Gastroesophageal sphincter (tissue), 4 donors: ENCODE measurements at regions not wholly inside any gene's neighbourhood (a gene's known extent, or its start where the extent isn't known, plus 50 kb on each side); places are given as distances from the start of the nearest gene placed in this dataset.

ENCODE experiments used
- ATAC-seq: fragments of 150-250 bp; one replicate; pipeline ENCODE4 v1.9.1; 2016; ENCODE audit warnings: mild to moderate bottlenecking, moderate library complexity
- H3K27ac ChIP-seq, 4 donors: fragments of 200-600 bp; sonication (generic) in 3 of 4; 1 replicate in 3 of 4; 2 replicates in 1 of 4; pipeline ENCODE4 v1.5.1; 2016 to 2019
- H3K27me3 ChIP-seq: fragments of 200-600 bp; sonication (generic); one replicate; pipeline ENCODE4 v1.5.1; 2019
- H3K36me3 ChIP-seq, 2 donors: fragments of 200-600 bp; sonication (generic); one replicate each; pipeline ENCODE4 v1.5.1; 2019; ENCODE audit warnings: control low read depth in 1 of 2
- H3K4me1 ChIP-seq, 3 donors: fragments of 200-600 bp; sonication (generic); 1 replicate in 2 of 3; 2 replicates in 1 of 3; pipeline ENCODE4 v1.5.1; 2016 to 2019; ENCODE audit warnings: control low read depth in 2 of 3
- H3K4me3 ChIP-seq, 2 donors: fragments of 200-600 bp; sonication (generic); one replicate each; pipeline ENCODE4 v1.5.1; 2019; ENCODE audit warnings: mild to moderate bottlenecking in 1 of 2, moderate library complexity in 1 of 2
- H3K9me3 ChIP-seq, 3 donors: fragments of 200-600 bp; sonication (generic); one replicate each; pipeline ENCODE4 v1.5.1; 2017 to 2019; ENCODE audit warnings: control low read depth in 2 of 3
- EP300 ChIP-seq: sonication (generic); formaldehyde crosslinking; IDR thresholded peaks from one replicate; pipeline ENCODE4 v1.6.1; 2017; ENCODE audit warnings: antibody characterized with exemption, mild to moderate bottlenecking
- POLR2A ChIP-seq, 2 donors: fragments of 450-650 bp; IDR thresholded peaks; one replicate each; pipeline ENCODE4 v1.6.1; 2017; ENCODE audit warnings: antibody characterized with exemption in 2 of 2, mild to moderate bottlenecking in 2 of 2, moderate library complexity in 1 of 2
- POLR2AphosphoS5 ChIP-seq: sonication (generic); formaldehyde crosslinking; IDR thresholded peaks from one replicate; pipeline ENCODE4 v1.6.1; 2017; ENCODE audit warnings: antibody characterized with exemption
- WGBS, 2 donors: methylation state at CpG; one replicate each; pipeline ENCODE4 v1.1.5; 2018; ENCODE audit warnings: low coverage in 1 of 2; 5-methylcytosine and 5-hydroxymethylcytosine counted together
- TF ChIP-seq, protein P1 (sequence below), 4 experiments: fragments of 200-600 bp in 2 of 4; fragments of 450-650 bp in 2 of 4; sonication (generic) in 1 of 4; IDR thresholded peaks; one replicate each; pipeline ENCODE4 v1.5.1; 2017 to 2019; ENCODE audit warnings: antibody characterized with exemption in 4 of 4, mild to moderate bottlenecking in 2 of 4, moderate library complexity in 2 of 4

DNA sequence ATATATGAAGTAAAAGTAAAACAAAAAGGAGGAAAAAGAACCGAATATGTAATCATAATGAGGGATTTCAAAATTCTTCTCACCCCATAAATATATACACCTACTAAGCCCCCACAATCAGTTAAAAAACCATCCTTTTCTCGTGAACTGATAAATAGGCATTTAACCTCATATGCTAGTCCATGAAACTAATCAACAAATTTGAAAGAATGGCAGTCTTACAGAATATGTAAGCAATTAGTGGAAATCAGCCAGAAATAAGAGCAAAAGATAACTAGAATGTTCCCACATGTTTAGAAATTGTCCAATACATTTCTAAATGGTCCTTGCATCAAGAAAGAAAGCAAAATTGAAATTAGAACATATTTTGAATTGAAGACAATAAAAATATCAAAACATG, 849.4 kb upstream of the CXADR start:
- 56 to 57% methylated on average over 2 of the region's 2 CpGs for WGBS, 2 donors
- H3K9me3 ChIP-seq = no peaks in the 10 kb centered on the region
- no peaks in the 10 kb centered on the region for H3K27me3 ChIP-seq
- no peak for ATAC-seq
- no peak overlapping the region for H3K4me3 ChIP-seq
- H3K36me3 ChIP-seq = no peaks in the 10 kb centered on the region
- no peaks in the 10 kb centered on the region for H3K4me1 ChIP-seq
- no peak for TF ChIP-seq POLR2AphosphoS5
- TF ChIP-seq EP300 = no peak
- TF ChIP-seq, protein P1, sequence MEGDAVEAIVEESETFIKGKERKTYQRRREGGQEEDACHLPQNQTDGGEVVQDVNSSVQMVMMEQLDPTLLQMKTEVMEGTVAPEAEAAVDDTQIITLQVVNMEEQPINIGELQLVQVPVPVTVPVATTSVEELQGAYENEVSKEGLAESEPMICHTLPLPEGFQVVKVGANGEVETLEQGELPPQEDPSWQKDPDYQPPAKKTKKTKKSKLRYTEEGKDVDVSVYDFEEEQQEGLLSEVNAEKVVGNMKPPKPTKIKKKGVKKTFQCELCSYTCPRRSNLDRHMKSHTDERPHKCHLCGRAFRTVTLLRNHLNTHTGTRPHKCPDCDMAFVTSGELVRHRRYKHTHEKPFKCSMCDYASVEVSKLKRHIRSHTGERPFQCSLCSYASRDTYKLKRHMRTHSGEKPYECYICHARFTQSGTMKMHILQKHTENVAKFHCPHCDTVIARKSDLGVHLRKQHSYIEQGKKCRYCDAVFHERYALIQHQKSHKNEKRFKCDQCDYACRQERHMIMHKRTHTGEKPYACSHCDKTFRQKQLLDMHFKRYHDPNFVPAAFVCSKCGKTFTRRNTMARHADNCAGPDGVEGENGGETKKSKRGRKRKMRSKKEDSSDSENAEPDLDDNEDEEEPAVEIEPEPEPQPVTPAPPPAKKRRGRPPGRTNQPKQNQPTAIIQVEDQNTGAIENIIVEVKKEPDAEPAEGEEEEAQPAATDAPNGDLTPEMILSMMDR (IDR thresholded peaks at IDR 0.05) = no peak
- TF ChIP-seq POLR2A (IDR thresholded peaks at IDR 0.05) = no peak
- no peak overlapping the region for H3K27ac ChIP-seq

DNA sequence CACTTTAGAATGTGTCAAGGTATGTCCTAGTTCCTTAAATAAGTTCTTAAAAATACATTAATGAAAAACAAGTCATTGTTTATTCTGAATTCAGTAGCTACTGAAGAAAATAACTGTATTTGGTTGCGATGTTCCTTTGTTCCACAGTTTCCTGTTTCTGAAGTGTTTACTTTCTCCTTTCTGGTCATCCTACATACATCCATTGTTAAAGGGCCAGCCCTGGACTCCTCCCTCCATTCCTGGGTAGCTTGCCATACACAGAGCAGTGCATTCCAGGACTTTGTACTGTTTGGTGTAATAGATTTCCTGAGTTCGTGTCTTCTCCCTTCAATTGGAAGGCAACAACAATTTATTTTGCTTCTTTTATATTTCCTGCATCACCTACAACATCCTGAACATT, 845.4 kb upstream of the CXADR start:
- no peaks in the 10 kb centered on the region for H3K9me3 ChIP-seq
- 61 to 87% methylated on average over 2 of the region's 2 CpGs for WGBS, 2 donors
- no peaks in the 10 kb centered on the region for H3K36me3 ChIP-seq
- H3K27me3 ChIP-seq = no peaks in the 10 kb centered on the region
- no peaks in the 10 kb centered on the region for H3K4me1 ChIP-seq
- TF ChIP-seq POLR2AphosphoS5 (no peak), POLR2A (IDR thresholded peaks at IDR 0.05) (no peak), EP300 (no peak)
- TF ChIP-seq, protein P1 (IDR thresholded peaks at IDR 0.05) = no peak
- ATAC-seq = no peak
- no peak overlapping the region for H3K27ac ChIP-seq
- no peak overlapping the region for H3K4me3 ChIP-seq

DNA sequence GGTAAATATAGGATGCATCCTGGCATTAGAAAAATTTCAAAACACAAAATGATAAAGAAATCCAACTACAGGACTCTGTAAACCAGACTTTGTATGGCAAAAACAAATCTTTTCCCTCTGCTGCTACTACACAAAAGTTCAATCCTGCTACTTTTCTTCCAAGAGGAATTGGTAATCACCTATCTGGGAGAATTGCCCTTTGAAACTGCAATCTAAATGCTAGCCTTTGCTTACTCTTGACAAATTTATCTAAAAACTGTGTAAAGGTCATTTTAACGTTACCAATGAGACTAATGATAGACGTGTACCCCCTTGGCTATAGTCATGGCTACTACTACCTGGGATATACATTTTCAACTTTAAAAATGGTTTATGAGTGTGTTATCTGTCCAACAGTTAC, 837.9 kb upstream of the CXADR start:
- Histone ChIP-seq H3K9me3 (no peaks in the 10 kb centered on the region), H3K4me1 (peaks cover 0 to 10% (median 0%) of the 10 kb centered on the region in 3 donors), H3K4me3 (no peak overlapping the region), H3K27me3 (no peaks in the 10 kb centered on the region), H3K36me3 (no peaks in the 10 kb centered on the region), H3K27ac (no peak overlapping the region)
- ATAC-seq = no peak
- WGBS, 2 donors = 81 to 91% methylated on average over 2 of the region's 2 CpGs
- TF ChIP-seq POLR2A (IDR thresholded peaks at IDR 0.05) (no peak), POLR2AphosphoS5 (no peak)

DNA sequence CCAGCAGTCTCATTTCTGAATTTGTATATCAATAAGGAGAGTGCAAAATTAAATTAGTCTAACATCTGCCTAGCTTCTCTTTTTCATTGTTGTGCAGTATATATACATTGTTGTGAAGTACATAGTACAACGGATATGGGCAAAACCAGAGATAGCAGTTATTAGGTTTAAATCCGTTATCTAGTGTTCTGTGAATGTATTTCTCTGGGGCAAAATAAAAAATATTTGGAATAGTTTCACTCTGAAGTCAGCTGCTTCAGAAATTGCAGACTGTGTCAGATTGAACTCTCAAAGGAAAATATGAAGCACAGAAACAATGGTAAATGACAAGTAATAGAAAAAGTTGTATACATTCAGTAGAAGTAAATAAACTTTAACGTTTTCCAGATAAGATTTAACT, 836.5 kb upstream of the CXADR start:
- no peak for ATAC-seq
- no peaks in the 10 kb centered on the region for H3K36me3 ChIP-seq
- no peak for TF ChIP-seq POLR2AphosphoS5
- peaks cover 0 to 10% (median 0%) of the 10 kb centered on the region in 3 donors for H3K4me1 ChIP-seq
- 44 to 74% methylated on average over 3 of the region's 3 CpGs for WGBS, 2 donors
- no peak overlapping the region for H3K4me3 ChIP-seq
- no peaks in the 10 kb centered on the region for H3K9me3 ChIP-seq
- H3K27ac ChIP-seq = no peak overlapping the region
- H3K27me3 ChIP-seq = no peaks in the 10 kb centered on the region

DNA sequence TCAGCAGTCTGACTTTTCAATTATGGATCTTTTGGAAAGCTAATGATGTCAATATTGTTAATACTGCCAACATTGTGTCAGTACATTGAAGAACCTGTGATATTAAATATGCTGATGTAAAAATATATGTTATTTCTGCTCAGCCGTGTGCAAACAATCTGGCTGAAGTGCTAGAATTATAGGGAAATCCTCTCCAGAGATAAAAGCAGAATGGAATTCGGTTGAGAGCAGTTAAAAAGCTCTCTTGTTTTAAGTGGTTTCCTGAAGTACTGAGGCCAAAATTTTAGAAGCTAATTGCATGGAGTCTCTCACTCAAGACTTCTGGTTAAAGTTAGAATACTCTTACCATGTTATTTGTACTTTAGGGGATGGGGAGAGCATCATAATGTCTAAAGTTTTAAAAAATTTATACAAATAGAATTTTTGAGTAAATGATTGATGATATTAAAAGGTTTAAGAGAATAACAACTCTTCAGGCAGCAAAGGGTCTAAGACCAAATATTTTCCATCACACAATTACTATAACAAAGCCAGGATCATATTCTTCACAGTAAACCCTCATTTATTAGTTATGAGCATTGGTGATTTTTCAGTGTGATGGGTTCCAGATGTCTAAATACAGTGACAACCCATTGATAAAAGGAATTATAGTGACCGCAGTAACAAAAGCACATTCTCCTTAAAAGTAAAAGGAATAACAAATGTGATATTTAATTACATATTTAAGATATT, 834.2 kb upstream of the CXADR start:
- Histone ChIP-seq H3K4me3 (no peak overlapping the region), H3K36me3 (no peaks in the 10 kb centered on the region), H3K9me3 (no peaks in the 10 kb centered on the region), H3K27ac (no peak overlapping the region), H3K4me1 (peaks cover 0 to 10% (median 0%) of the 10 kb centered on the region in 3 donors), H3K27me3 (no peaks in the 10 kb centered on the region)
- ATAC-seq = no peak
- TF ChIP-seq POLR2A (IDR thresholded peaks at IDR 0.05) = no peak
- no peak for TF ChIP-seq EP300
- no peak for TF ChIP-seq POLR2AphosphoS5
- TF ChIP-seq, protein P1 (IDR thresholded peaks at IDR 0.05) = no peak
- 12 to 17% methylated on average over 3 of the region's 3 CpGs for WGBS, 2 donors

DNA sequence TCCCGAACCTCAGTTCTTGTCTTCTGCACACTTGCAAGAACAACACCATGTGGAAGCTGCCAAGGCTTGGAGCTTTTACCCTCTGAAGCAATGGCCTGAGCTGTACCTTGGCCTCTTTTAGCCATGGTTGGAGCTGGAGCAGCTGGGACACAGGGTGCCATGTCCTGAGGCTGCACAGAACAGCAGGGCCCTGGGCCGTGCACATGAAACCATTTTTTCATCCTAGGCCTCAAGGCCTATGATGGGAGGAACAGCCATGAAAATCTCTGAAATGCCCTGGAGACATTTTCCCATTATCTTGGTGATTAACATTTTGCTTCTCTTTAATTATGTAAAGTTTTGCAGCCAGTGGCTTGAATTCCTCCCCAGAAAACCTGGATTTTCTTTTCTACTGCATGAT, 817.8 kb upstream of the CXADR start:
- H3K27me3 ChIP-seq = no peaks in the 10 kb centered on the region
- no peak overlapping the region for H3K4me3 ChIP-seq
- peaks cover 0 to 6% (median 0%) of the 10 kb centered on the region in 3 donors for H3K9me3 ChIP-seq
- H3K36me3 ChIP-seq = no peaks in the 10 kb centered on the region
- no peaks in the 10 kb centered on the region for H3K4me1 ChIP-seq
- no peak overlapping the region for H3K27ac ChIP-seq
- WGBS, 2 donors = no CpG with 5 or more reads among the region's 2 CpGs
- TF ChIP-seq POLR2A (IDR thresholded peaks at IDR 0.05) = no peak
- ATAC-seq = no peak
